ENCODE measurements at regions not wholly inside any gene's neighbourhood (a gene's known extent, or its start where the extent isn't known, plus 50 kb on each side); places are given as distances from the start of the nearest gene placed in this dataset.

GRCh38 chr18:45497595-45498286 is 117.5 kb upstream of the SLC14A2 start:
- no peak for DNase-seq

- DNase-seq: no peak
Observed at GRCh38 chr18:45498287-45498658, 117.0 kb upstream of the SLC14A2 start.

GRCh38 chr18:45503990-45504389 is 111.3 kb upstream of the SLC14A2 start:
- no peak for DNase-seq

GRCh38 chr18:45505497-45506206 is 109.6 kb upstream of the SLC14A2 start:
- DNase-seq: no peak

- DNase-seq: no peak
Observed at GRCh38 chr18:45506951-45507350, 108.3 kb upstream of the SLC14A2 start.

- DNase-seq: no peak
Observed at GRCh38 chr18:45509535-45509934, 105.7 kb upstream of the SLC14A2 start.

- DNase-seq: no peak
Observed at GRCh38 chr18:45510656-45511055, 104.6 kb upstream of the SLC14A2 start.

GRCh38 chr18:45512363-45512953 is 102.8 kb upstream of the SLC14A2 start:
- no peak for DNase-seq

GRCh38 chr18:45517181-45517741 is 98.0 kb upstream of the SLC14A2 start:
- DNase-seq: no peak

- DNase-seq: peak; percentile 29
Observed at GRCh38 chr18:45518311-45519155, 96.7 kb upstream of the SLC14A2 start.

- no peak for DNase-seq
Observed at GRCh38 chr18:45519411-45520280, 95.6 kb upstream of the SLC14A2 start.

GRCh38 chr18:45521136-45521535 is 94.1 kb upstream of the SLC14A2 start:
- no peak for DNase-seq

GRCh38 chr18:45521777-45522176 is 93.5 kb upstream of the SLC14A2 start:
- no peak for DNase-seq

GRCh38 chr18:45522371-45522770 is 92.9 kb upstream of the SLC14A2 start:
- no peak for DNase-seq

GRCh38 chr18:45525301-45525700 is 90.0 kb upstream of the SLC14A2 start:
- no peak for DNase-seq

- DNase-seq: no peak
Observed at GRCh38 chr18:45526114-45526841, 89.0 kb upstream of the SLC14A2 start.

- DNase-seq: no peak
Observed at GRCh38 chr18:45527891-45528290, 87.4 kb upstream of the SLC14A2 start.

- DNase-seq: no peak
Observed at GRCh38 chr18:45528712-45529336, 86.5 kb upstream of the SLC14A2 start.

- peak; percentile 6 for DNase-seq
Observed at GRCh38 chr18:45538444-45538843, 76.8 kb upstream of the SLC14A2 start.

GRCh38 chr18:45539491-45539891 is 75.8 kb upstream of the SLC14A2 start:
- no peak for DNase-seq

GRCh38 chr18:45540125-45540524 is 75.2 kb upstream of the SLC14A2 start:
- no peak for DNase-seq
